Tibial artery (tissue), 4 donors: ENCODE measurements at regions not wholly inside any gene's neighbourhood (a gene's known extent, or its start where the extent isn't known, plus 50 kb on each side); places are given as distances from the start of the nearest gene placed in this dataset.

ENCODE experiments used
- DNase-seq, 2 donors: peaks; one replicate each; pipeline ENCODE4 v3.0.0-alpha.2; 2019
- H3K27ac ChIP-seq, 2 donors: fragments of 200-600 bp; sonication (generic) in 1 of 2; 1 replicate in 1 of 2; 2 replicates in 1 of 2; pipeline ENCODE4 v1.5.1; 2018 to 2019; ENCODE audit warnings: mild to moderate bottlenecking in 1 of 2
- H3K27me3 ChIP-seq, 2 donors: fragments of 200-600 bp; sonication (generic) in 1 of 2; one replicate each; pipeline versions ENCODE4 v1.5.1 to v1.6.0; 2016 to 2019
- H3K36me3 ChIP-seq, 3 donors: fragments of 200-600 bp; sonication (generic) in 2 of 3; one replicate each; pipeline ENCODE4 v1.5.1; 2016 to 2019; ENCODE audit warnings: mild to moderate bottlenecking in 2 of 3
- H3K4me1 ChIP-seq, 4 donors: fragments of 200-600 bp; sonication (generic) in 2 of 4; 1 replicate in 3 of 4; 2 replicates in 1 of 4; pipeline ENCODE4 v1.5.1; 2016 to 2019
- H3K4me3 ChIP-seq, 2 donors: fragments of 200-600 bp; sonication (generic) in 1 of 2; 1 replicate in 1 of 2; 2 replicates in 1 of 2; pipeline ENCODE4 v1.5.1; 2018 to 2019; ENCODE audit warnings: mild to moderate bottlenecking in 2 of 2
- H3K9me3 ChIP-seq, 3 donors: fragments of 200-600 bp; sonication (generic) in 1 of 3; one replicate each; pipeline ENCODE4 v1.5.1; 2016 to 2019
- intact Hi-C: fragments of 100-400 bp; cut with DNase I; formaldehyde crosslinking; loops from one replicate; pipeline ENCODE4 v1.15.0; 2023; ENCODE audit warnings: low total_unique reads
- TF ChIP-seq, protein P1 (sequence below), 2 experiments: fragments of 200-600 bp in 1 of 2; fragments of 450-650 bp in 1 of 2; IDR thresholded peaks; one replicate each; pipeline ENCODE4 v1.5.1; 2017 to 2019; ENCODE audit warnings: antibody characterized with exemption in 2 of 2, mild to moderate bottlenecking in 1 of 2, moderate library complexity in 1 of 2

DNA sequence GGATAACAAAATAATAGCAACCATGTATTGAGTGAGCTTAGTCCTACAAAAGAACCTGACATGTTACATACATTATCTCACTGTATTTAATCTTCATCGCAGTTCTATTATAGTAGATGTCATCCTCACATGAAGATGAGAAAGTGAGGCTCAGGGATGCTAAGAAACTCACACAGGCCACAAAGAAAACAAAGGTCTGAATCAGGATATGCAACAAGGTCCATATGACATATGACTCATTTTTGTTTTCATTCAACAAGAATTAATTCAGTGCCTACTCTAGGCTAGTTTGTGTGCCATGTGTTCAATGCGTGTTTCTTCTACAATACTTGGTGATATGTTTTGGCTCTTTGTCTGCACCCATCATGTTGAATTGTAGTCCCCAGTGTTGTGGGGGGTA is 219.7 kb upstream of the EPHA4 start:
- Histone ChIP-seq H3K4me3 (no peak overlapping the region), H3K27ac (no peak overlapping the region), H3K36me3 (no peaks in the 10 kb centered on the region), H3K4me1 (no peaks in the 10 kb centered on the region), H3K9me3 (no peaks in the 10 kb centered on the region), H3K27me3 (no peaks in the 10 kb centered on the region)
- intact Hi-C loops: no loop called here
- no peak for DNase-seq
- TF ChIP-seq, protein P1, sequence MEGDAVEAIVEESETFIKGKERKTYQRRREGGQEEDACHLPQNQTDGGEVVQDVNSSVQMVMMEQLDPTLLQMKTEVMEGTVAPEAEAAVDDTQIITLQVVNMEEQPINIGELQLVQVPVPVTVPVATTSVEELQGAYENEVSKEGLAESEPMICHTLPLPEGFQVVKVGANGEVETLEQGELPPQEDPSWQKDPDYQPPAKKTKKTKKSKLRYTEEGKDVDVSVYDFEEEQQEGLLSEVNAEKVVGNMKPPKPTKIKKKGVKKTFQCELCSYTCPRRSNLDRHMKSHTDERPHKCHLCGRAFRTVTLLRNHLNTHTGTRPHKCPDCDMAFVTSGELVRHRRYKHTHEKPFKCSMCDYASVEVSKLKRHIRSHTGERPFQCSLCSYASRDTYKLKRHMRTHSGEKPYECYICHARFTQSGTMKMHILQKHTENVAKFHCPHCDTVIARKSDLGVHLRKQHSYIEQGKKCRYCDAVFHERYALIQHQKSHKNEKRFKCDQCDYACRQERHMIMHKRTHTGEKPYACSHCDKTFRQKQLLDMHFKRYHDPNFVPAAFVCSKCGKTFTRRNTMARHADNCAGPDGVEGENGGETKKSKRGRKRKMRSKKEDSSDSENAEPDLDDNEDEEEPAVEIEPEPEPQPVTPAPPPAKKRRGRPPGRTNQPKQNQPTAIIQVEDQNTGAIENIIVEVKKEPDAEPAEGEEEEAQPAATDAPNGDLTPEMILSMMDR (IDR thresholded peaks at IDR 0.05): no peak

DNA sequence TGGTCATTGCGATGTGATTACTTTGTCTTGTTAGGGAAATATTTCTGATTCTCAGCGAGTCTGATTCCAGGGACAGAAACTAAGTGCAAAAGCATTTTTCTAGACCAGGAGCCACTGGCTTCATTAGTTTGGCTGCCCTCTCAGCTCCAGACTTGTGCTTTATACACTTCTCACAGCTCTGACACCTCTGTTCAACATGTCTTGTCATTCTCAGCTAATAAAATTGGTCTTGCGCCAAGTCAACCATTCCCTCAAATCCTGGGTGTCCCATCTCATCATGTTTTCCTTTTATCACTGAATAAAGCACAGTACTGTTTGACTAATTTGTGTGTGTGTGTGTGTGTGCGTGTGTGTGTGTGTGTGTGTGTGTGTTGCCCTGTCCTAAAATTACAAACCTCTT is 215.5 kb upstream of the EPHA4 start:
- Histone ChIP-seq H3K9me3 (no peaks in the 10 kb centered on the region), H3K4me3 (no peak overlapping the region), H3K27me3 (no peaks in the 10 kb centered on the region), H3K4me1 (no peaks in the 10 kb centered on the region), H3K36me3 (no peaks in the 10 kb centered on the region), H3K27ac (no peak overlapping the region)
- intact Hi-C loops: no loop called here
- TF ChIP-seq, protein P1 (IDR thresholded peaks at IDR 0.05): no peak
- DNase-seq: no peak

- no peak overlapping the region for H3K27ac ChIP-seq
- H3K27me3 ChIP-seq: no peaks in the 10 kb centered on the region
- TF ChIP-seq, protein P1 (IDR thresholded peaks at IDR 0.05): no peak
- no peaks in the 10 kb centered on the region for H3K4me1 ChIP-seq
- intact Hi-C loops: no loop called here
- no peak for DNase-seq
- no peaks in the 10 kb centered on the region for H3K36me3 ChIP-seq
- no peak overlapping the region for H3K4me3 ChIP-seq
- H3K9me3 ChIP-seq: no peaks in the 10 kb centered on the region
Measured at GRCh38 chr2:221786297-221786926, 214.3 kb upstream of the EPHA4 start.

- H3K27ac ChIP-seq: peak overlapping the region in 1 of 2 donors; percentile 55
- no peaks in the 10 kb centered on the region for H3K27me3 ChIP-seq
- no peak for DNase-seq
Measured at GRCh38 chr2:221780281-221780688, 208.2 kb upstream of the EPHA4 start.

DNA sequence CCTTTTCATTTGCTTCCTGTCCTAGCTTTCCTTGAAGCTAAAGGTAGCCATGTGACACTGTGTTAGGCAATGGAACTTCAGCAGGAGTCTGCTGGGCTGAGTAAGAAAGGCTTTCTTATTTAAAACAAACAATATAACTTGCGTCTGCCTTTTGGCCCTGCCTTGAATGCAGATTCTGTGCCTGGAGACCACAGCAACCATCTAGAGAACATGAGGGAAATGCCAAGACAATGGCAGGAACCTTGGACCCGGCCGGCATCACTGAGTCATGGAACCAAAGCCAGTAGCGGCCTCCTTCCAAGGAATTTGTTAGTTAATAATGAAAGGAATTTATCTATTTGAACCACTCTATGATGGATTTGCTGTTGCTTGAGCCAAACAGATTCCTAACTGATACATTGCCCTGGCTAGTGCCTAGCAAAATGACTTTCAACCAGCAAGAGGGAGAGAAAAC is 207.5 kb upstream of the EPHA4 start:
- Histone ChIP-seq H3K27ac (peak overlapping the region in 1 of 2 donors; percentile 55), H3K9me3 (no peaks in the 10 kb centered on the region), H3K4me3 (no peak overlapping the region), H3K4me1 (peaks cover 0 to 26% (median 0%) of the 10 kb centered on the region in 4 donors), H3K27me3 (no peaks in the 10 kb centered on the region), H3K36me3 (no peaks in the 10 kb centered on the region)
- DNase-seq: peak; percentile 29 to 76
- intact Hi-C loops: no loop called here
- TF ChIP-seq, protein P1 (IDR thresholded peaks at IDR 0.05): no peak

More at GRCh38 chr2:221780281-221780688, 208.2 kb upstream of the EPHA4 start:
- intact Hi-C loops: no loop called here
- TF ChIP-seq, protein P1 (IDR thresholded peaks at IDR 0.05): no peak
- H3K9me3 ChIP-seq: no peaks in the 10 kb centered on the region
- no peaks in the 10 kb centered on the region for H3K36me3 ChIP-seq
- no peak overlapping the region for H3K4me3 ChIP-seq
- H3K4me1 ChIP-seq: peaks cover 0 to 26% (median 0%) of the 10 kb centered on the region in 4 donors
